Left lobe of liver (tissue), 2 donors: ENCODE measurements at regions not wholly inside any gene's neighbourhood (a gene's known extent, or its start where the extent isn't known, plus 50 kb on each side); places are given as distances from the start of the nearest gene placed in this dataset.
"Not testable (repeated sequence)": the region's sequence is repeated elsewhere in the genome, so short reads cannot be mapped to it uniquely, and the experiment has no call there.

Experiments used
- ATAC-seq: fragments of 200-7000 bp; cut with Tn5 transposase; one replicate; pipeline ENCODE4 v1.9.1; 2020; ENCODE audit warnings: mild to moderate bottlenecking, moderate library complexity
- DNase-seq: peaks from one replicate; pipeline ENCODE4 v3.0.0-alpha.2; 2020; ENCODE audit warnings: low spot score
- donor health status: DM: no; HTN: no; CAD: no; lungs with moderate emphysema.
- donor health status: DM: no; HTN: yes; CAD: no.

DNA sequence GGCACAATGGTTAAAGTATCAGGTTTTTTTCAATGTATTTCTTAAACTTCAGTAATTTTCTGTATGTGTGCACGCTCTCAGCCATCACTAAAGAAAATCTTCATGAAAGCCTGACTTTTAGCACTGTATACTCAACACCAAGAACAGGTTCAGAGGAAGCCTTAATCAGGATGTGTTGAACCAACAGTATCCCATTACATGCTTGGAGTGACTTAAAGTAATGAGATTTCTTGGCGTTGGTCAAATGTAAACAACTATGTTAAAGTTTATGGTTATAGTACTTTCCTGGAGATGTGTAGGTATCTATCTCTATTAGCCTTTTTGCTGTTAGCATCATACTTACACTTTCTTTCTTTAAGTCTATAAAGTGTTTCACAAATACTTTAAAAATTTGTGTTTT lies 335.0 kb downstream of the CCER1 start:
- DNase-seq (no peak), ATAC-seq (no peak)

- ATAC-seq = no peak
- DNase-seq = no peak
Observed at GRCh38 chr12:90618586-90618985, 336.4 kb downstream of the CCER1 start.

GRCh38 chr12:90611891-90612290 lies 343.1 kb downstream of the CCER1 start:
- DNase-seq (no peak), ATAC-seq (no peak)

DNA sequence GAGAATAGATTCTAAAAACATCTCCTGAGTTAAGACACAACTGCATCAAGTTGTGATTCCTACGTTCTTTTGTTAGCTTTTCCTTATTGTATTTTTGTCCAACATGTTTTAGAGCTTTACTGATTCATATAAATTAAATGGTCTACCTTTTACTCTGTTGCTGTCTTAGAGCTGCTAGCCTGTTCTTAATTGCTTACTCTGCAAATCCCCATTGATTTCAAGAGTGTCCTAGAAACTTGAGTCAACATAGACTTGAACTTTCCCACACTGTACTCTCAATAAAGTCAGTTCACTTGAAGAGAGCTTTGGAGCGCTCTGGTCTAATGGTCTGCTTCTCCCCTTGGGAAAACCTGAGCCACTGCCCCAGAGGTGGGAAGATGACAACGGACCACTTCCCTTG lies 343.9 kb downstream of the CCER1 start:
- DNase-seq (no peak), ATAC-seq (no peak)

- ATAC-seq (no peak), DNase-seq (no peak)
Observed at GRCh38 chr12:90593596-90594295, 361.2 kb downstream of the CCER1 start.

DNA sequence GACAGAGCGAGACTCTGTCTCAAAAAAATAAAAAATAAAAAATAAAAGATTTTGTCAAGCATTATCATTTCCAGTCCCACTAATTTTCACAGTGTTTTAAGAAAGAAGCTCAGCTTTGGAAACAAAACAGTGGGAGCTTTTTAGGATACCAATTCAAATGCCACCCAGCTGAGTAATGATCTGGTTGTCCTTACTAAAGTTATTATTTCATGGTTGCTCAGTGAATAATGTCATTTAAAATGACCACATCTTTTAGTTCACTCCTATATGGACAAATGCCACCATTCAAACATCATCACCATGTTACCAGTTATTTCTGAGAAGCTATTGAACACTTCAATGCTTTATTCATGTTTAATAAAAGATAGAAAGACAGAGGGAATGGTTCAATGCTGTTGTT lies 365.0 kb downstream of the CCER1 start:
- no peak for DNase-seq
- ATAC-seq = no peak

- DNase-seq = no peak
- no peak for ATAC-seq
Observed at GRCh38 chr12:90585640-90586304, 369.2 kb downstream of the CCER1 start.

DNA sequence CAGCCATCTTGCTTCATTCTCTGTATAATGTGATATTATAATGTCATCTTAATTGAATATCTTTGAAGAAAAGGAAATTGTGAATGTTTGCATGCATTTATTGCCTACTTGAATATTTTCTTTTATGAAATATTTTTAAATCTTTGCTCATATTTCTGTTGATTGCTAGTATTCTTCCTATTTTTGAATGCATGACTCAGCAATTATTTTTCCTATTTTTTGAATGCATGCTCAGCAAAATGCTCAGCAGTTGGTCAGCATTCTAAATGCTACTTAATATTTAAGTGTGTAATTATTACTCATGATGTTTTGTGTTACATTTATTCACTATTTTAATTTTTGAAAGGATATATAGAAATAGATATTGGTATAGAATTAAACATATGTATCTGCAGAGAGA lies 378.3 kb downstream of the CCER1 start:
- no peak for ATAC-seq
- no peak for DNase-seq

DNA sequence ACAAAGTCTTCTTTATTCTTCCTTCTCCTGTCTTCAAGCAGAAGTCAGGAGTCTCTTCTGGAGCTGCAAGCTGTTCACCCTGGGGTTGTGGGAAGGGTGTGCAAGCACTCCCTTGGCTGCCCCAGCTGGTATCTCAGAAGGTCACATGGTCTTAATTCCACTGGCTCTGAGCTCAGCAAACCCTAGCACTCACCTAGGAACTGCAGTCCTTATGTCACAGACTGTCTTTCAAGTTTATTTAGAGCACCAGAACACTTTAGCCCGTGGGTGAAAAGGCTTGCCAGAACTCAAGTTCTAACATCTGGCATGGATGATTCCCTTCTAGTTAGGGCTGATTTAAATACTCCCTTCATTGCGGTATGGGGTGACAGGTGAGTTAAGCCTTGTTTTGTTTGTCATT lies 379.0 kb downstream of the CCER1 start:
- DNase-seq (no peak), ATAC-seq (no peak)

- ATAC-seq = no peak
- no peak for DNase-seq
Observed at GRCh38 chr12:90574676-90575075, 380.3 kb downstream of the CCER1 start.

DNA sequence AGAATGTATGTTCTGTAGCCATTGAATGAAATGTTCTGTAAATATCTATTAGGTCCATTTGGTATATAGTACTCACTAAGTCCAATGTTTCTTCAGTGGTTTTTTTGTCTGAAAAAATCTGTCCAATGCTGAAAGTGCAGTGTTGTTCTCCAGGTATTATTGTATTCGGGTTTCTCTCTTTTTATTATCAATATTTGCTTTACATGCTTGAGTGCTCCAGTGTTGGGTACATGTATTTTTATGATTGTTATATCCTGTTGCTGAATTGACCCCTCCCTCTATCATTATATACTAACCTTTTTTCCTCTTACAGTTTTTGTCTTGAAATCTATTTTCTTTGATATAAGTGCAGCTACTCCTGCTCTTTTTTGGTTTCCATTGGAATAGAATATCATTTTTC lies 382.2 kb downstream of the CCER1 start:
- ATAC-seq (no peak), DNase-seq (no peak)

GRCh38 chr12:90569685-90570084 lies 385.3 kb downstream of the CCER1 start:
- no peak for ATAC-seq
- DNase-seq = no peak

GRCh38 chr12:90562671-90563070 lies 392.3 kb downstream of the CCER1 start:
- ATAC-seq (no peak), DNase-seq (no peak)

DNA sequence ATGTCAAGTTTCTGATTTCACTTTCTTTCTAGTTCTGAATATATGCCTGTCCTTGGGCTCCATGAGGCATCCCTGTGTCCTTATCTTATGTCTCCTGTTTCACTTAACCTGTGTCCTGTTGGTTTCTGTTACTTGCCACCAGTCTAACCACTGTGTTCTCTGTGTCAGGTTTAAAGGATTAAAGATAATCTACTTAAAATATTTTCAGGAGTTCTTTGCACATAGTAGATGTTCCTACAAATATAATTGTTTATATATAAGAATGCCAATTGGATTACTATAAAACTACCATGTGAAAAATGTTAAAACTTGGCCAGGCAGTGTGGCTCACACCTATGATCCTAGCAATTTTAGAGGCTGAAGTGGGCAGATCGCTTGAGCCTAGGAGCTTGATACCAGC lies 406.4 kb downstream of the CCER1 start:
- DNase-seq (no peak), ATAC-seq (no peak)

- DNase-seq (no peak), ATAC-seq (no peak)
Observed at GRCh38 chr12:90546511-90546910, 408.5 kb downstream of the CCER1 start.

DNA sequence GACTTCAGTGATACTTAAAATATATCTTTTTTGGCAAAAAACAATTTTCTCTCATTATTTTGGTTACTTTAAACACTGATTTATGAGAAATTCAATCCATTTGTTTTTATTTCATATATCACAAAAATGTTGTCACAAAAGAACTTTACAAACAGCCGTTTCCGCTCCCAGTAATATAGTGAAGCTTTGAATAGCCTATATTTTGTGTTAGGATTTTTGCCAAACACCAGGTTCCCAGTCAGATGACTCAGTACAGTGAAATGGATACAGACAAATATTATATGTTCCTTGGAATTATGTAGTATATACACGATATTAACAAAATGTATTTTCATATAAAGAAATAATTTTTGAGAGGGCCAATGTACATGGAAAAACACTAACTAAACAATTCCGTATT lies 411.1 kb downstream of the CCER1 start:
- no peak for DNase-seq
- no peak for ATAC-seq

DNA sequence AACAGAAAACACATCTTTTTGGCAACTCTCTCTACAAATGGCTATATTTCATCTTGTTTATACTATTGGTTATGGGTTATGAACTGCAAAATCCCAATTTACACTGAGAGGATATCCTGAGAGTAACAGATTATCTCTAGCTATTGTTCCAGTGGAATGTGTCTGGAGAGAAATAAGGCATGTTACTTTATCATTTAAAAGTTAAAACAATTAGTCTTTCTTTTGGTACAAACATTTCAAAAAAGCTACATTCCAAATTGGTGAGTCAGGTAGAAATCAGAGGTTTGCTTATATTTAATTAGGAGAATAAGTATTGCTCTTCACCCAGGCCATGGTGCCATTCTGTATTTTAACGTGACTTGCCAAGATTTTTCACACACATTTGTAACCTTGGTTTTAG lies 411.6 kb downstream of the CCER1 start:
- ATAC-seq (no peak), DNase-seq (no peak)

DNA sequence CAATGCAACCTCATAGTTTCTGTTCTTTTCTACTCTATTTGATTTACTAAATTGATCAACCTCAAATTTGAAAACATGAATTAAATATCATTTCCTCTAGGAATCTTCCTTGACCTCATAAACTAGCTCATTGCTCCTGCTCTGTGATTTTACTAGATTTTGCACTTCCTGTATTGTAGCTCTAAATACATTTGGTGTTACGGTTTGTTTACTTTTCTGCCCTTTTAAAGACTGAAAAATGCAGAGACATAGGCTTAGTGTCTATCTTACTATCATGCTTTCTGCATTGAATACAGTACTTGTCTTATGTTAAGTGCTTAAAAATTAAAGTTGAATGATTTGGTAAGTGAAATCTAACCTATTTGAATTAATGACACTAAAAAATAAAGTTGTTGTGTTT lies 412.1 kb downstream of the CCER1 start:
- DNase-seq, ATAC-seq: not testable (repeated sequence)

DNA sequence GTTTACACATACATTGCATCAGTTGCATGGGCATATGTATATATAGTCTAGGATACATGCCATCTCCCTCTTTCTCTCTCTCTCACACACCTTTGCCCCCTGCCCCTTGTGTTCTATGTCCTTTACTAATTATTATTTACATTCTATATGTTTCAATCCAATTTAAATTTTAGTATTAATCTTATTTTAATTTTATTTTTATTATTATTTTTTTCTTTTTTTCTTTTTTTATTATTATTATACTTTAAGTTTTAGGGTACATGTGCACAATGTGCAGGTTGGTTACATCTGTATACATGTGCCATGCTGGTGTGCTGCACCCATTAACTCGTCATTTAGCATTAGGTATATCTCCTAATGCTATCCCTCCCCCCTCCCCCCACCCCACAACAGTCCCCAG lies 421.1 kb downstream of the CCER1 start:
- not testable (repeated sequence) for ATAC-seq

GRCh38 chr12:90520002-90520734 lies 434.8 kb downstream of the CCER1 start:
- DNase-seq = no peak
- no peak for ATAC-seq

More for the DNA sequence above, 421.1 kb downstream of the CCER1 start:
- not testable (repeated sequence) for DNase-seq

DNA sequence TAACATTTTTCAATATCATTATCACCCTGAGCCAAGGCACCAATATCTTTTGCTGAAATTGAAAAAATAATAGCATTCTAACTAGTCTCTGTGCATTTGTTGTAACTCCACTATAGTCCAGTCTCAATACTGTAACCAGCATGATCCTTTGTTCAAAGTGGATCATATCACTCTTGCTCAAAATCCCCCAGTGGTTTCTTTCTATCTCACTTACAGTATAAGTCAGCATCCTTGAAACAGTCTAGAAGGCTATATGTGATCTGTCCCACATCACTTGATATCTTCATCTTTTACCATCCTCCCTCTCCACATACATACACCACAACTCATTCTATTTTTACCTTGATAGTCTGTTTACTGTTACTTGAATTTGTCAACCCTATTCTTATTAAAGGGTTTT lies 435.7 kb downstream of the CCER1 start:
- DNase-seq (no peak), ATAC-seq (no peak)
